CD4-positive, alpha-beta T cell (primary cell): ENCODE measurements at regions not wholly inside any gene's neighbourhood (a gene's known extent, or its start where the extent isn't known, plus 50 kb on each side); places are given as distances from the start of the nearest gene placed in this dataset.

Source experiments
- ATAC-seq: fragments of 200-7000 bp; cut with Tn5 transposase; one replicate; pipeline ENCODE4 v1.10.0; 2022; ENCODE audit warnings: mild to moderate bottlenecking; ENCODE audit not compliant: poor library complexity
- CTCF ChIA-PET: fragments of 350-600 bp; sonication (Branson Sonifier 250); formaldehyde crosslinking; loops from one replicate; lab custom pipeline; 2021; ENCODE audit warnings: antibody characterized with exemption, inconsistent platforms; lab: Charles Lee
- POLR2A ChIA-PET: fragments of 350-600 bp; sonication (Branson Sonifier 250); formaldehyde crosslinking; loops from one replicate; lab custom pipeline; 2021; ENCODE audit warnings: antibody characterized with exemption, inconsistent platforms; lab: Charles Lee
- DNase-seq, 14 experiments: peaks; one replicate each; pipeline ENCODE4 v3.0.0-alpha.2; 2013 to 2020; ENCODE audit warnings: mixed read lengths in 2 of 14
- H3K27ac ChIP-seq, 2 donors: one replicate each; pipeline versions ENCODE4 v1.5.1 to v1.7.0; 2013; ENCODE audit warnings: low read length in 2 of 2, low read depth in 1 of 2, mild to moderate bottlenecking in 1 of 2
- H3K27me3 ChIP-seq, 2 experiments: 1 replicate in 1 of 2; 2 replicates in 1 of 2; pipeline versions ENCODE4 v1.6.1 to v1.7.0; 2013; ENCODE audit warnings: low read length in 2 of 2, control low read depth in 1 of 2, mild to moderate bottlenecking in 1 of 2, moderate library complexity in 1 of 2; ENCODE audit not compliant: insufficient read depth in 2 of 2, control insufficient read depth in 1 of 2
- H3K36me3 ChIP-seq: one replicate; pipeline ENCODE4 v1.6.1; 2013; ENCODE audit warnings: low read length, control low read depth; ENCODE audit not compliant: insufficient read depth
- H3K4me1 ChIP-seq: one replicate; pipeline ENCODE4 v1.6.1; 2013; ENCODE audit warnings: low read length, control low read depth; ENCODE audit not compliant: insufficient read depth
- H3K4me3 ChIP-seq: one replicate; pipeline ENCODE4 v1.5.1; 2013; ENCODE audit warnings: mild to moderate bottlenecking, low read length, moderate library complexity
- H3K9me3 ChIP-seq, 2 experiments: 1 replicate in 1 of 2; 2 replicates in 1 of 2; pipeline versions ENCODE4 v1.6.1 to v1.7.0; 2013; ENCODE audit warnings: low read length in 2 of 2, mild to moderate bottlenecking in 2 of 2, control low read depth in 1 of 2, moderate library complexity in 1 of 2; ENCODE audit not compliant: control insufficient read depth in 1 of 2, insufficient read depth in 1 of 2
- H3K27ac Mint-ChIP-seq: one replicate; pipeline ENCODE4 v1.8.0; 2020; ENCODE audit warnings: mixed read lengths
- H3K27me3 Mint-ChIP-seq: one replicate; pipeline ENCODE4 v1.8.0; 2021; ENCODE audit warnings: mixed read lengths
- H3K36me3 Mint-ChIP-seq: one replicate; pipeline ENCODE4 v1.8.0; 2021; ENCODE audit warnings: low read depth, mixed read lengths
- H3K4me1 Mint-ChIP-seq: one replicate; pipeline ENCODE4 v1.8.0; 2021; ENCODE audit warnings: low read depth, mixed read lengths
- H3K4me3 Mint-ChIP-seq: one replicate; pipeline ENCODE4 v1.8.0; 2020; ENCODE audit warnings: mild to moderate bottlenecking, mixed read lengths
- H3K9me3 Mint-ChIP-seq: one replicate; pipeline ENCODE4 v1.8.0; 2020; ENCODE audit warnings: mixed read lengths
- CTCF ChIP-seq: fragments of 200-600 bp; IDR thresholded peaks from one replicate; pipeline ENCODE4 v1.8.0; 2022; ENCODE audit warnings: antibody characterized with exemption, mild to moderate bottlenecking
- intact Hi-C, 2 experiments: fragments of 100-400 bp; cut with DNase I in 1 of 2; cut with micrococcal nuclease in 1 of 2; formaldehyde crosslinking; loops; one replicate each; pipeline versions ENCODE4 v1.15.1 to v1.9.0; 2023 to 2025; cut with DNase I, micrococcal nuclease

DNA sequence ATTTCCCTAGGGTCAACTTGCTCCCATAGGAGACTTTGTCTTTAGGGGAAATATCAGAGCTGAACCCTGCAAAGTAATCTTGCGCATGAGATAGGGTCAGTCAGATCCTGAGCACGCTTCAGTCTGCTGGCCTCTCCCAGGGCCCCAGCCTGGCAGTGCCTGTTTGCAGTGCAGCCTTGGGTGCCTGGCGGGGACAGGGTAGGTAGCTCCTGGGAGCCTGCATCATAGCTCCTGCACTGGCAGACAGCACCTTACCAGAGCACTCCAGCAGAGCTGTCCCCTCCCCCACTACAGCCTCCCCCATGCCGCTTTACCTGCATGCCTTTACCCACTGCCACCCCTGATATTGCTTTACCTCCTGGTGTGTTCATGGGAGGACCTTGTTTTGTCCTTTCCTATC is 237.3 kb downstream of the CCDC59 start:
- Histone ChIP-seq H3K9me3 (peaks cover 0 to 12% of the 10 kb centered on the region in 2 experiments), H3K4me1 (no peaks in the 10 kb centered on the region), H3K4me3 (no peak overlapping the region), H3K36me3 (no peaks in the 10 kb centered on the region), H3K27ac (no peak overlapping the region), H3K27me3 (no peaks in the 10 kb centered on the region)
- intact Hi-C loops, result no loop called here
- ChIA-PET POLR2A (no interaction called here), CTCF (no interaction called here)
- no peak for DNase-seq
- H3K27ac Mint-ChIP-seq, result no peak overlapping the region
- no peak for TF ChIP-seq CTCF
- no peaks in the 10 kb centered on the region for H3K4me1 Mint-ChIP-seq
- H3K27me3 Mint-ChIP-seq, result no peaks in the 10 kb centered on the region
- no peaks in the 10 kb centered on the region for H3K36me3 Mint-ChIP-seq
- no peak for ATAC-seq
- H3K9me3 Mint-ChIP-seq, result peaks cover 4% of the 10 kb centered on the region
- H3K4me3 Mint-ChIP-seq, result no peak overlapping the region

DNA sequence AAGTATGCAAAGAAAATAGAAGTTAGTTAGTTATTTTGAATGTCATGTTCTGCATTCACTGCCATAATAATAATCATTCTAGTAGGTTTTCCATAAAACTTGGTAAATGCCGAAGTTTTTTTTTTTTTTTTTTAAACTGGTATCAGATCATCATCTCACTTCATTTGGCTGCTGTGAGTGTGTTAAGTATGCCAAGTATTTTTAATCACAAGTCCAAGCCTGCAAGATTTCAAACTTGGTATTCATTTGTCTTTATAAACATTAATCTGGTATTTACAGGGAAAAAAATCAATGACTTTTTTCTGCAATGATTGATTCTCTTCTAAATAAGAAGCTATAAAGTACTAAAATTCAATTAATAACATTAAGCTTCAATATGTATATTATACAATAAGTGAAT is 248.9 kb downstream of the CCDC59 start:
- H3K4me3 ChIP-seq, result no peak overlapping the region
- no peaks in the 10 kb centered on the region for H3K27me3 ChIP-seq
- H3K9me3 Mint-ChIP-seq, result no peaks in the 10 kb centered on the region
- ChIA-PET POLR2A (no interaction called here), CTCF (interaction anchor here (0.7 kb wide), 1 partner anchor 10 kb away, joined by 4 read pairs; no protein-coding TSS in a partner anchor)
- peaks cover 4% of the 10 kb centered on the region for H3K27me3 Mint-ChIP-seq
- H3K4me1 Mint-ChIP-seq, result no peaks in the 10 kb centered on the region
- no peak overlapping the region for H3K4me3 Mint-ChIP-seq
- H3K36me3 Mint-ChIP-seq, result no peaks in the 10 kb centered on the region
- no peaks in the 10 kb centered on the region for H3K36me3 ChIP-seq
- H3K27ac ChIP-seq, result no peak overlapping the region
- no peak for DNase-seq
- H3K9me3 ChIP-seq, result no peaks in the 10 kb centered on the region
- TF ChIP-seq CTCF, result no peak
- intact Hi-C loops, result no loop called here
- H3K27ac Mint-ChIP-seq, result no peak overlapping the region
- no peak for ATAC-seq
- H3K4me1 ChIP-seq, result no peaks in the 10 kb centered on the region

- Mint-ChIP-seq H3K9me3 (no peaks in the 10 kb centered on the region), H3K36me3 (no peaks in the 10 kb centered on the region), H3K4me1 (no peaks in the 10 kb centered on the region), H3K4me3 (no peak overlapping the region), H3K27ac (no peak overlapping the region), H3K27me3 (peaks cover 4% of the 10 kb centered on the region)
- no peaks in the 10 kb centered on the region for H3K4me1 ChIP-seq
- DNase-seq (no peak), ATAC-seq (no peak)
- ChIA-PET CTCF (no interaction called here), POLR2A (no interaction called here)
- intact Hi-C loops, result no loop called here
- H3K27ac ChIP-seq, result no peak overlapping the region
- H3K36me3 ChIP-seq, result no peaks in the 10 kb centered on the region
- TF ChIP-seq CTCF, result no peak
- no peaks in the 10 kb centered on the region for H3K27me3 ChIP-seq
- no peak overlapping the region for H3K4me3 ChIP-seq
- no peaks in the 10 kb centered on the region for H3K9me3 ChIP-seq
Measured at GRCh38 chr12:82108615-82109014, 249.6 kb downstream of the CCDC59 start.
